Transverse colon (tissue), 4 donors: ENCODE measurements at regions not wholly inside any gene's neighbourhood (a gene's known extent, or its start where the extent isn't known, plus 50 kb on each side); places are given as distances from the start of the nearest gene placed in this dataset.

ENCODE experiments used
- CTCF ChIP-seq, 5 experiments: fragments of 200-600 bp in 3 of 5; fragments of 450-650 bp in 2 of 5; sonication (generic) in 3 of 5; IDR thresholded peaks; 1 replicate in 2 of 5; 2 replicates in 3 of 5; pipeline ENCODE4 v1.5.1; 2016 to 2017; ENCODE audit warnings: antibody characterized with exemption in 5 of 5, inconsistent platforms in 3 of 5, mild to moderate bottlenecking in 2 of 5, moderate library complexity in 1 of 5
- POLR2AphosphoS5 ChIP-seq, 3 donors: sonication (generic); formaldehyde crosslinking; IDR thresholded peaks; one replicate each; pipeline ENCODE4 v1.6.1; 2016; ENCODE audit warnings: antibody characterized with exemption in 3 of 3

- no peak for TF ChIP-seq POLR2AphosphoS5 (IDR thresholded peaks at IDR 0.05)
- TF ChIP-seq CTCF (IDR thresholded peaks at IDR 0.05): no peak
These were observed 369.3 kb upstream of the TMPO start for GRCh38 chr12:98146043-98146442.
